ENCODE measurements at regions not wholly inside any gene's neighbourhood (a gene's known extent, or its start where the extent isn't known, plus 50 kb on each side); places are given as distances from the start of the nearest gene placed in this dataset.

- ChIA-PET CTCF (interaction anchor here (0.6 to 1.3 kb wide), 2 partner anchors 13 to 126 kb away, joined by 3 to 5 read pairs; no protein-coding TSS in a partner anchor), POLR2A (no interaction called here)
- no peaks in the 10 kb centered on the region for H3K9me3 Mint-ChIP-seq
- H3K27me3 Mint-ChIP-seq (ENCODE audit: low read depth), result no peaks in the 10 kb centered on the region
- H3K36me3 Mint-ChIP-seq, result no peaks in the 10 kb centered on the region
- H3K4me1 Mint-ChIP-seq, result peaks cover 58% of the 10 kb centered on the region
- no peak overlapping the region for H3K4me3 Mint-ChIP-seq
- DNase-seq (ENCODE audit: low spot score), result no peak
- H3K27ac Mint-ChIP-seq, result no peak overlapping the region
- no peak for TF ChIP-seq CTCF (IDR thresholded peaks at IDR 0.05)
- TF ChIP-seq ZNF396 (CRISPR knock-in tag; IDR thresholded peaks at IDR 0.05; ENCODE audit: borderline replicate concordance), result no peak
- no peak for TF ChIP-seq USF2 (CRISPR knock-in tag; IDR thresholded peaks at IDR 0.05)
- TF ChIP-seq ZNF121 (CRISPR knock-in tag; IDR thresholded peaks at IDR 0.05), result no peak
- TF ChIP-seq, protein P1, sequence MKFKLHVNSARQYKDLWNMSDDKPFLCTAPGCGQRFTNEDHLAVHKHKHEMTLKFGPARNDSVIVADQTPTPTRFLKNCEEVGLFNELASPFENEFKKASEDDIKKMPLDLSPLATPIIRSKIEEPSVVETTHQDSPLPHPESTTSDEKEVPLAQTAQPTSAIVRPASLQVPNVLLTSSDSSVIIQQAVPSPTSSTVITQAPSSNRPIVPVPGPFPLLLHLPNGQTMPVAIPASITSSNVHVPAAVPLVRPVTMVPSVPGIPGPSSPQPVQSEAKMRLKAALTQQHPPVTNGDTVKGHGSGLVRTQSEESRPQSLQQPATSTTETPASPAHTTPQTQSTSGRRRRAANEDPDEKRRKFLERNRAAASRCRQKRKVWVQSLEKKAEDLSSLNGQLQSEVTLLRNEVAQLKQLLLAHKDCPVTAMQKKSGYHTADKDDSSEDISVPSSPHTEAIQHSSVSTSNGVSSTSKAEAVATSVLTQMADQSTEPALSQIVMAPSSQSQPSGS (CRISPR knock-in tag; IDR thresholded peaks at IDR 0.05; ENCODE audit: borderline replicate concordance, low read depth), result no peak
- TF ChIP-seq ZNF317 (CRISPR knock-in tag; IDR thresholded peaks at IDR 0.05; ENCODE audit: borderline replicate concordance, low read depth), result no peak
- no peak for TF ChIP-seq IRF1 (CRISPR knock-in tag; IDR thresholded peaks at IDR 0.05)
- no peak for ATAC-seq
Measured at GRCh38 chr3:94248042-94248441, 185.2 kb downstream of the NSUN3 start.

DNA sequence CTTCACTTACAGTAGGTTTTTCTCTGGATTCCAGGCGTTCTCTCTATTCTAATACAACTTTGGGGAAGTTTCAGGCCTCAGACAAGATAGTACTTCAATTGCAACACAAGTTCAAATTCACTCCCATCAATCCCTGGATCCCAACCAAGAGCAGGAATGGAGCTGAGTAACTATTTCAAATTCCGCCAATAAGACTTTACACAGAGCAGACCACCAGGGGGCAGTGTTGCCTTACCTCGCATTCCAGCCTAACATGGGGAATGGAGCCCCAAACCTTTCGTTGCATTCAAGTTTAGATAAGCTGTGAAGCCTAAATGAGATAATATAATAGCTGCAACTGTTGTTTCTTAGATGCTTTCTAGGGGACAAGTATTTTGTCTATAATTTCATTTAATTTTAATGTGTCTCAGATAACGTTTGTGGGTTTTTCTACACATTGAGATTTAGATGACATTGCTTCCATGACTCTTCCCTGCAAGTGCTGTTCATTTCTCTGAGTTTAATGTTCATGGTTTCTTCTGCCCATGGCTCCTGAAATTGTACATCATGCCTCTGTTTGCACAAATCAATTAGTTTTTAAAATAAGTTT, 186.7 kb downstream of the NSUN3 start:
- peaks cover 55% of the 10 kb centered on the region for H3K4me1 Mint-ChIP-seq
- H3K27ac Mint-ChIP-seq, result no peak overlapping the region
- no peaks in the 10 kb centered on the region for H3K9me3 Mint-ChIP-seq
- ChIA-PET CTCF (interaction anchor here (0.5 to 2.1 kb wide), 33 partner anchors 8 to 854 kb away, joined by 3 to 13 read pairs (median 5); no protein-coding TSS in a partner anchor), POLR2A (no interaction called here)
- no peaks in the 10 kb centered on the region for H3K27me3 Mint-ChIP-seq (ENCODE audit: low read depth)
- TF ChIP-seq CTCF (IDR thresholded peaks at IDR 0.05) (peak; percentile 90), CREB1 (CRISPR knock-in tag; IDR thresholded peaks at IDR 0.05) (no peak), TEAD4 (CRISPR knock-in tag; IDR thresholded peaks at IDR 0.05) (peak; percentile 38; the same call in 1 of the 2 replicates), AR (CRISPR knock-in tag; IDR thresholded peaks at IDR 0.05) (no peak)
- TF ChIP-seq, protein P2, sequence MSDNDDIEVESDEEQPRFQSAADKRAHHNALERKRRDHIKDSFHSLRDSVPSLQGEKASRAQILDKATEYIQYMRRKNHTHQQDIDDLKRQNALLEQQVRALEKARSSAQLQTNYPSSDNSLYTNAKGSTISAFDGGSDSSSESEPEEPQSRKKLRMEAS (CRISPR knock-in tag; IDR thresholded peaks at IDR 0.05), result no peak
- peak; percentile 83 for DNase-seq (ENCODE audit: low spot score)
- no peak overlapping the region for H3K4me3 Mint-ChIP-seq
- ATAC-seq, result peak; percentile 69
- H3K36me3 Mint-ChIP-seq, result no peaks in the 10 kb centered on the region

Measured in WTC11 (cell line).